Keratinocyte (primary cell): ENCODE measurements at regions not wholly inside any gene's neighbourhood (a gene's known extent, or its start where the extent isn't known, plus 50 kb on each side); places are given as distances from the start of the nearest gene placed in this dataset.

Experiments
- EZH2 ChIP-seq: IDR thresholded peaks from one replicate; pipeline ENCODE4 v1.6.1; 2012; ENCODE audit warnings: inconsistent platforms, mild to moderate bottlenecking, low read length, moderate library complexity
- TF ChIP-seq, protein P1 (sequence below), 3 experiments: IDR thresholded peaks in 1 of 3; conservative IDR thresholded peaks in 1 of 3; optimal IDR thresholded peaks in 1 of 3; 2 replicates in 2 of 3; 3 replicates in 1 of 3; pipeline versions ENCODE3 to v1.5.1; 2011; ENCODE audit warnings: low read length in 3 of 3, mild to moderate bottlenecking in 3 of 3, moderate library complexity in 2 of 3, control low read depth in 1 of 3, inconsistent platforms in 1 of 3; ENCODE audit not compliant: insufficient read depth in 2 of 3; ENCODE audit errors: extremely low read depth in 1 of 3

- TF ChIP-seq, protein P1, sequence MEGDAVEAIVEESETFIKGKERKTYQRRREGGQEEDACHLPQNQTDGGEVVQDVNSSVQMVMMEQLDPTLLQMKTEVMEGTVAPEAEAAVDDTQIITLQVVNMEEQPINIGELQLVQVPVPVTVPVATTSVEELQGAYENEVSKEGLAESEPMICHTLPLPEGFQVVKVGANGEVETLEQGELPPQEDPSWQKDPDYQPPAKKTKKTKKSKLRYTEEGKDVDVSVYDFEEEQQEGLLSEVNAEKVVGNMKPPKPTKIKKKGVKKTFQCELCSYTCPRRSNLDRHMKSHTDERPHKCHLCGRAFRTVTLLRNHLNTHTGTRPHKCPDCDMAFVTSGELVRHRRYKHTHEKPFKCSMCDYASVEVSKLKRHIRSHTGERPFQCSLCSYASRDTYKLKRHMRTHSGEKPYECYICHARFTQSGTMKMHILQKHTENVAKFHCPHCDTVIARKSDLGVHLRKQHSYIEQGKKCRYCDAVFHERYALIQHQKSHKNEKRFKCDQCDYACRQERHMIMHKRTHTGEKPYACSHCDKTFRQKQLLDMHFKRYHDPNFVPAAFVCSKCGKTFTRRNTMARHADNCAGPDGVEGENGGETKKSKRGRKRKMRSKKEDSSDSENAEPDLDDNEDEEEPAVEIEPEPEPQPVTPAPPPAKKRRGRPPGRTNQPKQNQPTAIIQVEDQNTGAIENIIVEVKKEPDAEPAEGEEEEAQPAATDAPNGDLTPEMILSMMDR (optimal IDR thresholded peaks at IDR 0.05 in 1 of 3, IDR thresholded peaks at IDR 0.05 in 1 of 3, conservative IDR thresholded peaks at IDR 0.05 in 1 of 3; ENCODE audit: extremely low read depth in 1 of 3, insufficient read depth in 2 of 3, low read length in 3 of 3) = no peak
- TF ChIP-seq EZH2 = no peak
Measured at GRCh38 chr14:25615174-25615573, 565.2 kb upstream of the STXBP6 start.
